Ovary (tissue), 7 donors: ENCODE measurements at regions not wholly inside any gene's neighbourhood (a gene's known extent, or its start where the extent isn't known, plus 50 kb on each side); places are given as distances from the start of the nearest gene placed in this dataset. TPM values are rescaled to one million over a fixed set of nuclear protein-coding genes. Genes with fewer than 3 reads are reported as not detected.

Experiments used
- DNase-seq, 5 donors: peaks; one replicate each; pipeline ENCODE4 v3.0.0-alpha.2; 2019 to 2020
- H3K27ac ChIP-seq, 2 donors: fragments of 200-600 bp; one replicate each; pipeline versions ENCODE4 v1.5.1 to v1.8.0; 2019 to 2022
- H3K27me3 ChIP-seq: fragments of 200-600 bp; one replicate; pipeline ENCODE4 v1.8.0; 2022
- H3K36me3 ChIP-seq: fragments of 200-600 bp; sonication (generic); one replicate; pipeline ENCODE4 v1.5.1; 2019
- H3K4me1 ChIP-seq: one replicate; pipeline ENCODE4 v1.8.1; 2013; ENCODE audit warnings: mild to moderate bottlenecking, moderate library complexity; ENCODE audit not compliant: insufficient read depth
- H3K4me3 ChIP-seq: fragments of 200-600 bp; sonication (generic); one replicate; pipeline ENCODE4 v1.5.1; 2017
- H3K9me3 ChIP-seq, 2 donors: fragments of 200-600 bp in 1 of 2; sonication (generic) in 1 of 2; one replicate each; pipeline versions ENCODE4 v1.5.1 to v1.8.1; 2013 to 2019; ENCODE audit warnings: mild to moderate bottlenecking in 1 of 2, moderate library complexity in 1 of 2
- EP300 ChIP-seq: sonication (generic); formaldehyde crosslinking; IDR thresholded peaks from one replicate; pipeline ENCODE4 v1.6.1; 2017; ENCODE audit warnings: antibody characterized with exemption
- POLR2A ChIP-seq: fragments of 450-650 bp; IDR thresholded peaks from one replicate; pipeline ENCODE4 v1.6.1; 2017; ENCODE audit warnings: antibody characterized with exemption, mild to moderate bottlenecking, moderate library complexity
- WGBS, 3 donors: extraction: QIAGEN DNeasy Blood & Tissue Kit in 1 of 3; methylation state at CpG; one replicate each; pipeline versions ENCODE4 v1.1.5 to v1.1.7; 2013 to 2017; 5-methylcytosine and 5-hydroxymethylcytosine counted together
- intact Hi-C, 4 donors: fragments of 100-400 bp; cut with DNase I; formaldehyde crosslinking; loops; one replicate each; pipeline versions ENCODE4 v1.11.0 to v1.15.1; 2022 to 2023
- small RNA-seq: library from RNA; depleted of rRNA; stranded (forward); fragments of <200 nt; gene quantifications from one replicate; pipeline ENCODE3, GENCODE V24; 2016
- TF ChIP-seq, protein P1 (sequence below), 3 donors: fragments of 450-650 bp in 2 of 3; fragments of 200-600 bp in 1 of 3; IDR thresholded peaks; one replicate each; pipeline versions ENCODE4 v1.5.1 to v1.8.0; 2016 to 2022; ENCODE audit warnings: antibody characterized with exemption in 3 of 3, mild to moderate bottlenecking in 1 of 3
- donor health status: DM: no; HTN: no; CAD: no; lungs with moderate emphysema.
- donor health status: DM: no; HTN: no; CAD: no.
- donor health status: Bipolar disorder and iron deficiency.
- donor health status: DM: no; HTN: no; CAD: no.
- donor health status: DM: yes; HTN: yes; CAD: no.

DNA sequence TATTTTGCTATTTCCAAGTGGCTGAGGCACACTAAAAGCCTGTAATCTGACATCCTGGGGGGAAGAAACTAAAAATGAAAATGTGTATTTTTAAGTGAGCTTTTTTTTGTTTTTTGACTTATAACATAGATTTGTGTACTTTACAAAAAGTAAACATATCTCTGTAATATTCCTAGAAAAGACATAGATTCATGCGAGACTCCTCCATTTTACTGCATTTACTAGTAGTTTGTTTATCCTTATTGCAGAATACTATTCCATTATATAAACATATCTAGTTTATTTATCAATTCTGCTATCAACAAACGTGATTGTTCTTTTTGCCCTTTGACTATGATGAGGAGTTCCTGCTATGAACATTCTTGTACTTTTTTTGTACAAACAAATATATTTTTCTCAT, 67.8 kb upstream of the PLSCR5 start:
- 23 to 46% (median 27%) methylated on average over 2 of the region's 2 CpGs for WGBS, 3 donors
- H3K36me3 ChIP-seq, result no peaks in the 10 kb centered on the region
- no peak overlapping the region for H3K27ac ChIP-seq
- TF ChIP-seq POLR2A (no peak), EP300 (no peak)
- TF ChIP-seq, protein P1, sequence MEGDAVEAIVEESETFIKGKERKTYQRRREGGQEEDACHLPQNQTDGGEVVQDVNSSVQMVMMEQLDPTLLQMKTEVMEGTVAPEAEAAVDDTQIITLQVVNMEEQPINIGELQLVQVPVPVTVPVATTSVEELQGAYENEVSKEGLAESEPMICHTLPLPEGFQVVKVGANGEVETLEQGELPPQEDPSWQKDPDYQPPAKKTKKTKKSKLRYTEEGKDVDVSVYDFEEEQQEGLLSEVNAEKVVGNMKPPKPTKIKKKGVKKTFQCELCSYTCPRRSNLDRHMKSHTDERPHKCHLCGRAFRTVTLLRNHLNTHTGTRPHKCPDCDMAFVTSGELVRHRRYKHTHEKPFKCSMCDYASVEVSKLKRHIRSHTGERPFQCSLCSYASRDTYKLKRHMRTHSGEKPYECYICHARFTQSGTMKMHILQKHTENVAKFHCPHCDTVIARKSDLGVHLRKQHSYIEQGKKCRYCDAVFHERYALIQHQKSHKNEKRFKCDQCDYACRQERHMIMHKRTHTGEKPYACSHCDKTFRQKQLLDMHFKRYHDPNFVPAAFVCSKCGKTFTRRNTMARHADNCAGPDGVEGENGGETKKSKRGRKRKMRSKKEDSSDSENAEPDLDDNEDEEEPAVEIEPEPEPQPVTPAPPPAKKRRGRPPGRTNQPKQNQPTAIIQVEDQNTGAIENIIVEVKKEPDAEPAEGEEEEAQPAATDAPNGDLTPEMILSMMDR (IDR thresholded peaks at IDR 0.05), result no peak
- no peak overlapping the region for H3K4me3 ChIP-seq
- DNase-seq, result no peak
- H3K9me3 ChIP-seq, result no peaks in the 10 kb centered on the region
- H3K27me3 ChIP-seq, result no peaks in the 10 kb centered on the region
- intact Hi-C loops, result no loop called here
- no peaks in the 10 kb centered on the region for H3K4me1 ChIP-seq

GRCh38 chr3:146664403-146664802, 59.3 kb upstream of the PLSCR5 start:
- Histone ChIP-seq H3K27me3 (no peaks in the 10 kb centered on the region), H3K9me3 (no peaks in the 10 kb centered on the region), H3K4me1 (no peaks in the 10 kb centered on the region), H3K4me3 (no peak overlapping the region), H3K36me3 (no peaks in the 10 kb centered on the region), H3K27ac (no peak overlapping the region)
- no peak for DNase-seq
- intact Hi-C loops, result no loop called here
- TF ChIP-seq EP300, result no peak
- TF ChIP-seq, protein P1 (IDR thresholded peaks at IDR 0.05), result no peak
- TF ChIP-seq POLR2A, result no peak
- WGBS, 3 donors, result 67 to 72% (median 71%) methylated on average over 4 of the region's 4 CpGs

DNA sequence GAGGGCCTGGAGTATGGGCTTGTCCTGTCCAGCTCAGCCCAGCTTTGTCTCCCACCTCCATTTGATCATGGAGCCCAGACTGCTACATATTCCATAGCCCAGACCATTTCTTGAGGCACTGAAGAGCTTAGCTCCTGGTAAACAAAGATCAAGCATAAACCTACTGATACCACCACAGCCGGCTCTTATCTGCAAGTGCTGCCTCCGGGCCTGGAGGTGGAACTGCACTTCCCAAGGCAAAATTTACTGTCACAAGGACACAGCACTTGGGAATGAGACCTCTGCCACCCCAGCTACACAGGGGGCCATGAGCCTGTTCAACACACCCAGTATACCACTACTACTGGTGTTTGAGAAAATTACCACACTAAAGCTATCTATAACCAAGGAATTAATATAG, 53.7 kb upstream of the PLSCR5 start:
- 64 to 77% (median 66%) methylated on average over 2 of the region's 2 CpGs for WGBS, 3 donors
- TF ChIP-seq EP300 (no peak), POLR2A (no peak)
- TF ChIP-seq, protein P1 (IDR thresholded peaks at IDR 0.05), result no peak
- no peak overlapping the region for H3K4me3 ChIP-seq
- no peaks in the 10 kb centered on the region for H3K4me1 ChIP-seq
- intact Hi-C loops, result no loop called here
- no peaks in the 10 kb centered on the region for H3K9me3 ChIP-seq
- DNase-seq, result no peak
- H3K27me3 ChIP-seq, result no peaks in the 10 kb centered on the region
- H3K27ac ChIP-seq, result no peak overlapping the region
- no peaks in the 10 kb centered on the region for H3K36me3 ChIP-seq

- no peak for DNase-seq
- intact Hi-C loops, result no loop called here
- H3K27me3 ChIP-seq, result no peaks in the 10 kb centered on the region
- H3K4me3 ChIP-seq, result no peak overlapping the region
- no peak overlapping the region for H3K27ac ChIP-seq
- H3K36me3 ChIP-seq, result no peaks in the 10 kb centered on the region
- no peaks in the 10 kb centered on the region for H3K4me1 ChIP-seq
- TF ChIP-seq EP300 (no peak), POLR2A (no peak)
- TF ChIP-seq, protein P1 (IDR thresholded peaks at IDR 0.05), result no peak
- H3K9me3 ChIP-seq, result no peaks in the 10 kb centered on the region
- WGBS, 3 donors, result 7 to 16% (median 9%) methylated on average over 3 of the region's 3 CpGs
These were observed 50.3 kb upstream of the PLSCR5 start for GRCh38 chr3:146655333-146655996.

Small RNAs in the stretch of these regions (small RNA-seq; reads per million reads assigned to genes)
- not detected for gene RNU6-505P
